ENCODE measurements at regions not wholly inside any gene's neighbourhood (a gene's known extent, or its start where the extent isn't known, plus 50 kb on each side); places are given as distances from the start of the nearest gene placed in this dataset.
"Not testable (repeated sequence)": the region's sequence is repeated elsewhere in the genome, so short reads cannot be mapped to it uniquely, and the experiment has no call there.

- no peak for DNase-seq (ENCODE audit: low spot score)
- ChIA-PET CTCF (no interaction called here), POLR2A (no interaction called here)
- ATAC-seq, result peak; percentile 87
- peaks cover 39% of the 10 kb centered on the region for H3K9me3 Mint-ChIP-seq
- H3K27ac Mint-ChIP-seq, result no peak overlapping the region; the same call in 1 of the 2 replicates
- no peaks in the 10 kb centered on the region for H3K27me3 Mint-ChIP-seq (ENCODE audit: low read depth)
- H3K36me3 Mint-ChIP-seq, result peaks cover 8% of the 10 kb centered on the region
- TF ChIP-seq ERG (CRISPR knock-in tag; IDR thresholded peaks at IDR 0.05) (no peak), GABPB1 (CRISPR knock-in tag; IDR thresholded peaks at IDR 0.05) (peak; percentile 67), ZNF138 (CRISPR knock-in tag; conservative IDR thresholded peaks at IDR 0.05) (no peak), SOX15 (CRISPR knock-in tag; IDR thresholded peaks at IDR 0.05) (no peak), ZNF423 (CRISPR knock-in tag; IDR thresholded peaks at IDR 0.05) (no peak)
- H3K4me3 Mint-ChIP-seq, result no peak overlapping the region
- peaks cover 8% of the 10 kb centered on the region for H3K4me1 Mint-ChIP-seq
Observed at GRCh38 chr13:65677906-65678305, 1552.2 kb downstream of the PCDH9 start.

- H3K27ac Mint-ChIP-seq; DNase-seq (ENCODE audit: low spot score); H3K4me1 Mint-ChIP-seq; H3K27me3 Mint-ChIP-seq (ENCODE audit: low read depth); CTCF ChIA-PET; POLR2A ChIA-PET; ATAC-seq; H3K4me3 Mint-ChIP-seq: not testable (repeated sequence)
- Mint-ChIP-seq H3K9me3 (peaks cover 63% of the 10 kb centered on the region), H3K36me3 (peaks cover 12% of the 10 kb centered on the region)
Observed at GRCh38 chr13:65675383-65675782, 1554.8 kb downstream of the PCDH9 start.

- no peaks in the 10 kb centered on the region for H3K4me1 Mint-ChIP-seq
- POLR2A ChIA-PET, result no interaction called here
- H3K9me3 Mint-ChIP-seq, result peaks cover 55% of the 10 kb centered on the region
- no peak overlapping the region for H3K4me3 Mint-ChIP-seq
- peaks cover 10% of the 10 kb centered on the region for H3K36me3 Mint-ChIP-seq
- DNase-seq (ENCODE audit: low spot score) (no peak), ATAC-seq (no peak)
- no peaks in the 10 kb centered on the region for H3K27me3 Mint-ChIP-seq (ENCODE audit: low read depth)
- H3K27ac Mint-ChIP-seq, result no peak overlapping the region
- CTCF ChIA-PET, result no interaction called here
- TF ChIP-seq NR3C1 (CRISPR knock-in tag; conservative IDR thresholded peaks at IDR 0.05; ENCODE audit: low read depth) (no peak), FOXP1 (CRISPR knock-in tag; IDR thresholded peaks at IDR 0.05; ENCODE audit: borderline replicate concordance) (no peak), PREB (CRISPR knock-in tag; IDR thresholded peaks at IDR 0.05; ENCODE audit: borderline replicate concordance) (no peak), FOXK1 (CRISPR knock-in tag; IDR thresholded peaks at IDR 0.05) (no peak), ZBTB43 (CRISPR knock-in tag; IDR thresholded peaks at IDR 0.05) (no peak), ATF3 (CRISPR knock-in tag; conservative IDR thresholded peaks at IDR 0.05) (no peak), ZNF671 (CRISPR knock-in tag; IDR thresholded peaks at IDR 0.05) (no peak), ATF2 (CRISPR knock-in tag; IDR thresholded peaks at IDR 0.05; ENCODE audit: borderline replicate concordance, low read depth) (no peak), OVOL2 (CRISPR knock-in tag; IDR thresholded peaks at IDR 0.05; ENCODE audit: borderline replicate concordance) (no peak), E2F4 (CRISPR knock-in tag; IDR thresholded peaks at IDR 0.05; ENCODE audit: borderline replicate concordance, low read depth) (no peak), GRHL2 (CRISPR knock-in tag; IDR thresholded peaks at IDR 0.05; ENCODE audit: insufficient replicate concordance, severe bottlenecking) (no peak), MAX (CRISPR knock-in tag; IDR thresholded peaks at IDR 0.05) (no peak), NR2C2 (CRISPR knock-in tag; IDR thresholded peaks at IDR 0.05) (no peak), CREB1 (CRISPR knock-in tag; IDR thresholded peaks at IDR 0.05) (no peak), CREM (CRISPR knock-in tag; IDR thresholded peaks at IDR 0.05) (no peak), SMAD3 (CRISPR knock-in tag; IDR thresholded peaks at IDR 0.05; ENCODE audit: borderline replicate concordance) (no peak), ZNF396 (CRISPR knock-in tag; IDR thresholded peaks at IDR 0.05; ENCODE audit: borderline replicate concordance) (no peak), NR1H2 (CRISPR knock-in tag; IDR thresholded peaks at IDR 0.05) (no peak), TP53 (CRISPR knock-in tag; IDR thresholded peaks at IDR 0.05) (no peak)
Observed at GRCh38 chr13:65670014-65670625, 1560.0 kb downstream of the PCDH9 start.
